ENCODE measurements at regions not wholly inside any gene's neighbourhood (a gene's known extent, or its start where the extent isn't known, plus 50 kb on each side); places are given as distances from the start of the nearest gene placed in this dataset.
"Not testable (repeated sequence)": the region's sequence is repeated elsewhere in the genome, so short reads cannot be mapped to it uniquely, and the experiment has no call there.

GRCh38 chr20:40274912-40275533, 414.0 kb downstream of the MAFB start:
- H3K4me3 ChIP-seq (ENCODE audit: low read length in 2 of 2): no peak overlapping the region
- H3K27ac ChIP-seq (ENCODE audit: low read depth in 1 of 2, low read length in 2 of 2): no peak overlapping the region
- ATAC-seq (ENCODE audit: low FRiP score) (peak; percentile 55), DNase-seq (no peak)
- intact Hi-C loops (cut with DNase I): no loop called here
- H3K9me3 ChIP-seq (ENCODE audit: control insufficient read depth, low read length): no peaks in the 10 kb centered on the region
- 86 to 88% methylated on average over 3 of the region's 3 CpGs for WGBS, 2 donors
- no peaks in the 10 kb centered on the region for H3K4me1 ChIP-seq (ENCODE audit: control insufficient read depth in 1 of 2, insufficient read depth in 2 of 2, low read length in 2 of 2)
- H3K27me3 ChIP-seq (ENCODE audit: control insufficient read depth in 1 of 2, insufficient read depth in 2 of 2, low read length in 1 of 2): no peaks in the 10 kb centered on the region
- no peaks in the 10 kb centered on the region for H3K36me3 ChIP-seq (ENCODE audit: control insufficient read depth in 1 of 2, insufficient read depth in 2 of 2, low read length in 1 of 2)

- intact Hi-C loops (cut with DNase I): loop anchor here in 1 of 2 donors (10.0 kb wide), 2 partner anchors 236 to 676 kb away; no protein-coding TSS in a partner anchor
- H3K4me1 ChIP-seq (ENCODE audit: control insufficient read depth in 1 of 2, insufficient read depth in 2 of 2, low read length in 2 of 2); H3K27me3 ChIP-seq (ENCODE audit: control insufficient read depth in 1 of 2, insufficient read depth in 2 of 2, low read length in 1 of 2); H3K9me3 ChIP-seq (ENCODE audit: control insufficient read depth, low read length); H3K36me3 ChIP-seq (ENCODE audit: control insufficient read depth in 1 of 2, insufficient read depth in 2 of 2, low read length in 1 of 2); H3K27ac ChIP-seq (ENCODE audit: low read depth in 1 of 2, low read length in 2 of 2); ATAC-seq (ENCODE audit: low FRiP score); DNase-seq; H3K4me3 ChIP-seq (ENCODE audit: low read length in 2 of 2): not testable (repeated sequence)
- WGBS, 2 donors: 87 to 95% methylated on average over 11 of the region's 11 CpGs
These were observed 419.8 kb downstream of the MAFB start for GRCh38 chr20:40269274-40269673.

GRCh38 chr20:40268321-40269075, 420.5 kb downstream of the MAFB start:
- intact Hi-C loops (cut with DNase I): loop anchor here in 1 of 2 donors (10.0 kb wide), 2 partner anchors 236 to 676 kb away; no protein-coding TSS in a partner anchor

GRCh38 chr20:40265825-40266533, 423.1 kb downstream of the MAFB start:
- WGBS, 2 donors: 61 to 63% methylated on average over 6 of the region's 6 CpGs
- H3K4me3 ChIP-seq (ENCODE audit: low read length in 2 of 2): no peak overlapping the region
- no peaks in the 10 kb centered on the region for H3K36me3 ChIP-seq (ENCODE audit: control insufficient read depth in 1 of 2, insufficient read depth in 2 of 2, low read length in 1 of 2)
- H3K9me3 ChIP-seq (ENCODE audit: control insufficient read depth, low read length): no peaks in the 10 kb centered on the region
- H3K27me3 ChIP-seq (ENCODE audit: control insufficient read depth in 1 of 2, insufficient read depth in 2 of 2, low read length in 1 of 2): no peaks in the 10 kb centered on the region
- DNase-seq: no peak
- intact Hi-C loops (cut with DNase I): loop anchor here in 1 of 2 donors (2.0 to 10.0 kb wide), 3 partner anchors 239 to 679 kb away; partner anchors contain the start of gene MAFB
- H3K4me1 ChIP-seq (ENCODE audit: control insufficient read depth in 1 of 2, insufficient read depth in 2 of 2, low read length in 2 of 2): no peaks in the 10 kb centered on the region
- peak; percentile 46 for ATAC-seq (ENCODE audit: low FRiP score)
- no peak overlapping the region for H3K27ac ChIP-seq (ENCODE audit: low read depth in 1 of 2, low read length in 2 of 2)

More at GRCh38 chr20:40268321-40269075, 420.5 kb downstream of the MAFB start:
- Histone ChIP-seq H3K27me3 (ENCODE audit: control insufficient read depth in 1 of 2, insufficient read depth in 2 of 2, low read length in 1 of 2) (no peaks in the 10 kb centered on the region), H3K4me3 (ENCODE audit: low read length in 2 of 2) (no peak overlapping the region), H3K36me3 (ENCODE audit: control insufficient read depth in 1 of 2, insufficient read depth in 2 of 2, low read length in 1 of 2) (no peaks in the 10 kb centered on the region), H3K4me1 (ENCODE audit: control insufficient read depth in 1 of 2, insufficient read depth in 2 of 2, low read length in 2 of 2) (no peaks in the 10 kb centered on the region), H3K27ac (ENCODE audit: low read depth in 1 of 2, low read length in 2 of 2) (no peak overlapping the region), H3K9me3 (ENCODE audit: control insufficient read depth, low read length) (no peaks in the 10 kb centered on the region)
- ATAC-seq (ENCODE audit: low FRiP score) (no peak), DNase-seq (no peak)
- WGBS, 2 donors: 80 to 89% methylated on average over 3 of the region's 3 CpGs

- ATAC-seq (ENCODE audit: low FRiP score) (no peak), DNase-seq (no peak)
- intact Hi-C loops (cut with DNase I): loop anchor here (5.0 to 10.0 kb wide), 3 partner anchors 243 to 683 kb away; no protein-coding TSS in a partner anchor
- 81 to 93% methylated on average over 2 of the region's 2 CpGs for WGBS, 2 donors
- no peaks in the 10 kb centered on the region for H3K27me3 ChIP-seq (ENCODE audit: control insufficient read depth in 1 of 2, insufficient read depth in 2 of 2, low read length in 1 of 2)
- H3K4me1 ChIP-seq (ENCODE audit: control insufficient read depth in 1 of 2, insufficient read depth in 2 of 2, low read length in 2 of 2): no peaks in the 10 kb centered on the region
- H3K9me3 ChIP-seq (ENCODE audit: control insufficient read depth, low read length): no peaks in the 10 kb centered on the region
- no peak overlapping the region for H3K27ac ChIP-seq (ENCODE audit: low read depth in 1 of 2, low read length in 2 of 2)
- no peaks in the 10 kb centered on the region for H3K36me3 ChIP-seq (ENCODE audit: control insufficient read depth in 1 of 2, insufficient read depth in 2 of 2, low read length in 1 of 2)
- H3K4me3 ChIP-seq (ENCODE audit: low read length in 2 of 2): no peak overlapping the region
These were observed 426.8 kb downstream of the MAFB start for GRCh38 chr20:40262219-40262618.

GRCh38 chr20:40258931-40259330, 430.1 kb downstream of the MAFB start:
- Histone ChIP-seq H3K36me3 (ENCODE audit: control insufficient read depth in 1 of 2, insufficient read depth in 2 of 2, low read length in 1 of 2) (no peaks in the 10 kb centered on the region), H3K4me1 (ENCODE audit: control insufficient read depth in 1 of 2, insufficient read depth in 2 of 2, low read length in 2 of 2) (no peaks in the 10 kb centered on the region), H3K27me3 (ENCODE audit: control insufficient read depth in 1 of 2, insufficient read depth in 2 of 2, low read length in 1 of 2) (no peaks in the 10 kb centered on the region), H3K9me3 (ENCODE audit: control insufficient read depth, low read length) (no peaks in the 10 kb centered on the region), H3K27ac (ENCODE audit: low read depth in 1 of 2, low read length in 2 of 2) (no peak overlapping the region), H3K4me3 (ENCODE audit: low read length in 2 of 2) (no peak overlapping the region)
- ATAC-seq (ENCODE audit: low FRiP score) (no peak), DNase-seq (no peak)
- intact Hi-C loops (cut with DNase I): loop anchor here in 1 of 2 donors (10.0 kb wide), 1 partner anchor 94 kb away; no protein-coding TSS in a partner anchor
- 70 to 77% methylated on average over 4 of the region's 4 CpGs for WGBS, 2 donors

GRCh38 chr20:40257763-40258162, 431.3 kb downstream of the MAFB start:
- Histone ChIP-seq H3K9me3 (ENCODE audit: control insufficient read depth, low read length) (no peaks in the 10 kb centered on the region), H3K27ac (ENCODE audit: low read depth in 1 of 2, low read length in 2 of 2) (no peak overlapping the region), H3K4me1 (ENCODE audit: control insufficient read depth in 1 of 2, insufficient read depth in 2 of 2, low read length in 2 of 2) (no peaks in the 10 kb centered on the region), H3K27me3 (ENCODE audit: control insufficient read depth in 1 of 2, insufficient read depth in 2 of 2, low read length in 1 of 2) (no peaks in the 10 kb centered on the region), H3K36me3 (ENCODE audit: control insufficient read depth in 1 of 2, insufficient read depth in 2 of 2, low read length in 1 of 2) (no peaks in the 10 kb centered on the region), H3K4me3 (ENCODE audit: low read length in 2 of 2) (no peak overlapping the region)
- no peak for DNase-seq
- 88 to 99% methylated on average over 2 of the region's 2 CpGs for WGBS, 2 donors
- ATAC-seq (ENCODE audit: low FRiP score): no peak
- intact Hi-C loops (cut with DNase I): loop anchor here in 1 of 2 donors (10.0 kb wide), 1 partner anchor 93 kb away; no protein-coding TSS in a partner anchor

GRCh38 chr20:40255365-40255764, 433.7 kb downstream of the MAFB start:
- H3K36me3 ChIP-seq (ENCODE audit: control insufficient read depth in 1 of 2, insufficient read depth in 2 of 2, low read length in 1 of 2): no peaks in the 10 kb centered on the region
- H3K27ac ChIP-seq (ENCODE audit: low read depth in 1 of 2, low read length in 2 of 2): no peak overlapping the region
- no peaks in the 10 kb centered on the region for H3K4me1 ChIP-seq (ENCODE audit: control insufficient read depth in 1 of 2, insufficient read depth in 2 of 2, low read length in 2 of 2)
- ATAC-seq (ENCODE audit: low FRiP score) (no peak), DNase-seq (no peak)
- WGBS, 2 donors: 47% methylated on average over 1 of the region's 1 CpG
- H3K4me3 ChIP-seq (ENCODE audit: low read length in 2 of 2): no peak overlapping the region
- intact Hi-C loops (cut with DNase I): loop anchor here in 1 of 2 donors (10.0 kb wide), 1 partner anchor 91 kb away; no protein-coding TSS in a partner anchor
- H3K27me3 ChIP-seq (ENCODE audit: control insufficient read depth in 1 of 2, insufficient read depth in 2 of 2, low read length in 1 of 2): no peaks in the 10 kb centered on the region
- peaks cover 1% of the 10 kb centered on the region for H3K9me3 ChIP-seq (ENCODE audit: control insufficient read depth, low read length)
